ENCODE measurements at regions not wholly inside any gene's neighbourhood (a gene's known extent, or its start where the extent isn't known, plus 50 kb on each side); places are given as distances from the start of the nearest gene placed in this dataset.

- TF ChIP-seq REST (IDR thresholded peaks at IDR 0.05; ENCODE audit: low read depth), result no peak
These were observed 866.3 kb upstream of the PCDH7 start (continued) for GRCh38 chr4:29853833-29854232.

DNA sequence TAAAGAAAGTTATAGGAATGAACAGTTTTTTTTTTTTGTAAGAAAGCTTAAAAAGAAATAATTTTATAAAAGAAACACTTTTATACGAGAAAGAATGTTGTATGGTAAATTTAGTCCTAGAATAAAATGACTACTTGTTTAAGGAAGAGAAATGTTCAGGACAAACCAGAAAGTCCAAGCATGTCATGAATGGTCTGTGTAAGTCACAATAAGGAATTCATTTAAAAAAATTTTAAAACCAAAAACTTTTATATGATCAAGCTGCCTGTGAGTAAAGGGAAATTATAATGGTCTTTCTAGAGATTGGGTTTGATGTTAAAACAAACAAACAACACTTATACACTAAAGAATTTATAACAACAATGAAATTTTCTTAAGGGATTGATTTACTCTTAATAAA, 858.9 kb upstream of the PCDH7 start:
- Histone ChIP-seq H3K4me1 (ENCODE audit: control insufficient read depth in 1 of 2, insufficient read depth in 2 of 2, low read length in 2 of 2) (no peaks in the 10 kb centered on the region), H3K9me3 (ENCODE audit: control insufficient read depth in 1 of 2, insufficient read depth in 1 of 2, low read depth in 1 of 2, low read length in 2 of 2) (peaks cover 0 to 5% of the 10 kb centered on the region in 2 experiments; a peak in 2 of 4 replicates), H3K79me2 (ENCODE audit: insufficient read depth, low read length) (no peaks in the 10 kb centered on the region), H3K9me2 (ENCODE audit: insufficient read depth) (no peaks in the 10 kb centered on the region), H3K36me3 (ENCODE audit: control insufficient read depth in 1 of 2, insufficient read depth in 2 of 2, low read length in 2 of 2) (no peaks in the 10 kb centered on the region), H3K27me3 (ENCODE audit: insufficient read depth, low read length) (no peaks in the 10 kb centered on the region), H4K20me1 (ENCODE audit: insufficient read depth) (no peaks in the 10 kb centered on the region; the same call in 1 of the 2 replicates), H3K27ac (ENCODE audit: low read depth, low read length) (no peak overlapping the region), H3K4me2 (ENCODE audit: low read length) (no peak overlapping the region), H2AFZ (ENCODE audit: low read depth, low read length, poor library complexity, severe bottlenecking) (no peak overlapping the region), H3K4me3 (replicated peaks in 1 of 2; ENCODE audit: low read depth in 1 of 2, low read length in 2 of 2) (no peak overlapping the region), H3K9ac (ENCODE audit: low read length) (no peak overlapping the region)
- no TSS peak for BruUV-seq (replicated peaks)
- ChIA-PET CTCF (no interaction called here), POLR2A (no interaction called here), RAD21 (ENCODE audit: low non-redundant PET in 1 of 2, low total read pairs in 2 of 2, uncharacterized antibody in 2 of 2, unreplicated experiment in 2 of 2) (no interaction called here)
- TF ChIP-seq YY1 (IDR thresholded peaks at IDR 0.05; ENCODE audit: extremely low read depth, insufficient replicate concordance, low read depth, low read length) (no peak), TCF7L2 (IDR thresholded peaks at IDR 0.05; ENCODE audit: borderline replicate concordance, extremely low read depth, insufficient read depth, insufficient read length) (no peak), REST (IDR thresholded peaks at IDR 0.05; ENCODE audit: low read depth) (no peak), CBX3 (IDR thresholded peaks at IDR 0.05; ENCODE audit: low read depth) (no peak), SRF (IDR thresholded peaks at IDR 0.05; ENCODE audit: low read depth) (no peak), ZNF274 (IDR thresholded peaks at IDR 0.05; ENCODE audit: low read depth, low read length) (no peak), CEBPB (IDR thresholded peaks at IDR 0.05; ENCODE audit: low read depth) (no peak), ZFX (IDR thresholded peaks at IDR 0.05) (no peak)
- TF ChIP-seq, protein P1, sequence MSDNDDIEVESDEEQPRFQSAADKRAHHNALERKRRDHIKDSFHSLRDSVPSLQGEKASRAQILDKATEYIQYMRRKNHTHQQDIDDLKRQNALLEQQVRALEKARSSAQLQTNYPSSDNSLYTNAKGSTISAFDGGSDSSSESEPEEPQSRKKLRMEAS (IDR thresholded peaks at IDR 0.05), result no peak
- peak; percentile 8 for DNase-seq (ENCODE audit: low read depth, low spot score)
- no peak for ATAC-seq
- intact Hi-C loops (cut with micrococcal nuclease), result no loop called here

Measured in HCT116 (cell line).